GM04504 (cell line): ENCODE measurements at regions not wholly inside any gene's neighbourhood (a gene's known extent, or its start where the extent isn't known, plus 50 kb on each side); places are given as distances from the start of the nearest gene placed in this dataset.
"Not testable (repeated sequence)": the region's sequence is repeated elsewhere in the genome, so short reads cannot be mapped to it uniquely, and the experiment has no call there.

Experiments used
- DNase-seq: peaks from one replicate; pipeline ENCODE4 v3.0.0-alpha.2; 2012; ENCODE audit warnings: low read depth

DNA sequence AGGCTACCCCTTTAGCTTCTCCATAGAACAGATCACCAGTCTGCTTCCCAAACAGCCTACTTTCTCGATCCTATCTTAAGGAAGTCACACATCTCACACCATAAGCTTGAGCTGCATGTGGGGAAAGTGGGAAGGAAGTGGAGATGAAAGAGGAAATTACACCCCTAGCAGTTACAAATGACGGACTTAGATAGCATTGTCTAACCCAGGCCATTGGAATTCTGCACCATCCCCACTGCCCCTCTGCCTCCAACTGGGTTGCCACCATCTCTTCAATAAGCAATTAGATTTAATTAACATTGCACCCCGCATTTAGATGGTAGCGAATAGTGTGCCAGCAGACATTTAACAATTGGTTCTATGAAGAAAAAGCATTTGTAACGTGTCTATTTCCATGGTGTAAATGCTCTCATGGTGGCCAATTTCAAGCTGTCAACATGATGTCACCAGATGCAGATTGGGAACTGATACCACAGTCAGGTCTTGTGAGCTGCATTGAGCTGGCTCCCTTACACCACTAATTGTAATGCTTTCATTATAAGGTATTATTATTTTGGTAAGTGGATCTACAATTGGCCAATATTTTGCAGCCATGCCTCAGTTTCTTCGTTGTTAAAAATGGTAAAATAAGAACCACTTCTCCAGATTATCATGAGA is 124.7 kb downstream of the CD24 start:
- DNase-seq, result no peak

DNA sequence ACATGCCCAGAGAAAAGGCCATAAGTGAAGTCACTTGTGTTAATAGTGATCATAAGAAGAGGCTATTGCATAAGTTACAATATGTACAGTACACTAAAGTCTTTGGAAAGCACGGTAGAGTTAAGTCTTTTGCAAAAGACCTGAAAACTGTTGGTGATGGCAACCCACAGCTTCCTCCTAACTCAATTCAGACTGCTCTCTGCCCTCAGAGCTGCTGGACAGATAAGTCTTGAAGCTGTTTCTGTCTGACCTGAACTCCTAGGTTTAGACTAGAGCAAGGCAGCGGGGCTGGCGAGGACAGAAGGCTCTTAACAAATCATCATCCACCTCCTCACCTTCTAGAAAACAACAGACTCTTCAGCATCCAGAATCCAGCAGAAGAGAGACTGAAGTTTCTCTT is 125.4 kb downstream of the CD24 start:
- no peak for DNase-seq

GRCh38 chr6:106847116-106847515 is 127.4 kb downstream of the CD24 start:
- no peak for DNase-seq

DNA sequence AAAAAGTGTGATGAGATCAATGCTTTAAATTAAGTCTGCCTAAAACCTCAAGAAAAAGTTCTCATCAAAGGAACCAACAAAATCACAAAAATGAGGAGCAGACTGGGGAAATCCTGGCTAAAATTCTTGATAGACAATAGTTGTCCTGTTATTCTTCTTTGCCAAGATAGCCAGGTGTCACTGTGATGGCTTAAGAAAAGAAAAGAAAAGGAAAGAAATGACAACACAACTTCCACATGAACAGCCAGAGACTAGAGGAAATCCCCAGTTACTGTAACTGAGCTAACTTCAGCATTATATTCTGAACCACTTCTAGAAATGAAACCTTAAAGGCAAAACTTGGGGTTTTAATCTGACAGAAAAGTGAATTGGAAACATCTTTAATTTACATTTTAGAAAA is 129.6 kb downstream of the CD24 start:
- DNase-seq, result no peak

DNA sequence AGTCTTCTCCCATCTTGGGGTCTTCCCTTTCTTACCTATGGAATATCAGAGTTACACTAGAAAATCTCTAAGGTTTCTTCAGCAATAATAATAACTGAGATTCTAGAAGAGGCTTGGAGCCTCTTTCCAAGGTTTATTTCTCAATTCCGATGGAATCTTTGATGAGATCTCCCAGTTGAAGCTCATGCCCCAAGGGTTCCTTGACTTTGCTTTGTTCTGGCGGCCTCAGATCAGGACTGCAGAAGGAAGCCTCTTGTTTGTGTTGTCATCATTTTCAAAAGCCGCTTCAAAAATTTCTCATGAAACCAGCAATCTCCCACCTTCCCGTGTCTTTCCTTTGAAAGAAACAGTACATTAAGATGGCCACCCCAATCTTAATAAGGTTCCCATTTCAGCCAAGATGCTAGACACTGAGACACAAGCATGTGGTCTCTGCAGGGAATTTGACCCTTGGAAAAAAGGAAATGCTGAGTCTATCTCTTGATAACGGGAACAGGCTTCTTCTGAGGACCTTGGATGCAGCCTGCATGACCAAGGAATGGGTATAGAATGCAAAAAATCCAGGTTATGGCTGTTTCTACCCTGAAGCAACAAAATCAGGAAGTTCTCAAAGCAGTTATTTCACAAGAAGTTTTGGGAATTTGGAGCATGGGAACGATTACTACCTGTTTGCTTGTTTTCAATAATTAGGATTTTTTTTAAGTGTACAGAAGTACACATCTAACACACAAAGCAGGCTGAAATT is 141.6 kb downstream of the CD24 start:
- no peak for DNase-seq

DNA sequence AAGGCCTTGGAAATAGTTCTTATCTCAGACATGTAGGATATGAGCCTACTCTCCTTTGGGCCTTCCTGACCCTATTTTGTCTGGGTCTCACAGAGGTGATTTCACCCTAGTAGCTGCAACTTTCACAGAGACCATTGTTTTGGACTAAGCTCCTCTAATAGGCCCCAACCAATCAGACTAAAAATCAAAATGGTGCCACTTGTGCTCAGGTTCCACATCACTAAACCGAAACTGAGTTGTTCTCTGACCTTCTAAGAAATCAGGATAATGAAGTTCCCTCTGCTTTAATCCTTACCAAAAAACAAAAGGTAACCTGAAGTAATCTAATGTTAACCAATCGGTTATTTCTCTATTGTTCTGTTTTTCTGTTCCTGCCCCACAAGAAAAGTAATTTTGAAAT is 143.6 kb downstream of the CD24 start:
- no peak for DNase-seq

- DNase-seq, result no peak
Observed at GRCh38 chr6:106829451-106829850, 145.1 kb downstream of the CD24 start.

- no peak for DNase-seq
Observed at GRCh38 chr6:106827081-106827480, 147.4 kb downstream of the CD24 start.

DNA sequence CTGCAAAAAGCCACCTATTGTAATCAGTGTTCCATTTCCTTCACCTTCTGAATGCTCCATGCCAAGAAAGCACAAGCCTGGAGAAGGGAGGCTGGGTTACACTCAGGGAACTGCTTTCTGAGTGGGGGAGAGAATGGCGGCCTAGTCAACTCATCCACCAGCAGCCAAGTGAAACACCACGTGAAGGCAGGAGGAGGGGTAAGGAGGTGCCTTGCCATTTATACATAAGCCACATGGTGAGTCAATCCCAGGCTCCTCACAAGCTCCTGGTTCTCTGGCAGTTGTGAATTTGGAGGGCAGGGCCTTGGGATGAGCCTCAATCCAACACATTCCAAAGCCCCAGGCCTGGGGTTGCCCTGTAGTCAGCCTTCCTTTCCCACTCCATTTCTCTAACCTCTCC is 149.4 kb downstream of the CD24 start:
- DNase-seq, result no peak

DNA sequence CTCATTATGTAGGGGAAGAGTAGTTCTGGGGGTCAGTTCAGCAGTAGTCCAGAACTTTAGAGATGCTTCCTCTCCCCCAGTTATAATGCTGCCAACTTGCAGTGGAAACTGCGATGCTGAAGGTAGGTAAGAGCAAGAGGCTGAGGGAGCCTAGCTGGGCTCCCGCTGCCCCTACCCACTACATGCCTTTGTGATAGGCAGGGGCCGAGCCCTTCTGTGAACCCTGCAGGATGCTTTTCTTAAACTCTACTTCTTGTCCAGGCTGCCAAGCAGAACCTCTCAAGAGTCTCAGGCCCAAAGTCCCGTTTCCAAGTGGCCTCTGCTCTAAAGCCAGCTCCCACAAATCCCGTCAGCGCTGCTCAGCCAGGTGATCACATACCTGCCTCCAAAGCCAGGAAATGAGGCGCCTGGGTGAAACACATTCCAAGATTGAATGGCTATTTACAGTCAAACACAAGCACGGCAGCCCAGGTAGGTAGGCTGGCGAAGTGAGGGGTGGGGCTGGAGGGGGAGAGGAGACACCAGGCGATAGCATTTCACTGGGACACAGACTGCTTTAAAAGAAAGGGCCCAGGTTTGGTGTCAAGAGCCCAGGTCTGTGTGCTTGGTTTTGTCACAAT is 150.7 kb downstream of the CD24 start:
- DNase-seq, result no peak

GRCh38 chr6:106823058-106823457 is 151.5 kb downstream of the CD24 start:
- DNase-seq, result no peak

DNA sequence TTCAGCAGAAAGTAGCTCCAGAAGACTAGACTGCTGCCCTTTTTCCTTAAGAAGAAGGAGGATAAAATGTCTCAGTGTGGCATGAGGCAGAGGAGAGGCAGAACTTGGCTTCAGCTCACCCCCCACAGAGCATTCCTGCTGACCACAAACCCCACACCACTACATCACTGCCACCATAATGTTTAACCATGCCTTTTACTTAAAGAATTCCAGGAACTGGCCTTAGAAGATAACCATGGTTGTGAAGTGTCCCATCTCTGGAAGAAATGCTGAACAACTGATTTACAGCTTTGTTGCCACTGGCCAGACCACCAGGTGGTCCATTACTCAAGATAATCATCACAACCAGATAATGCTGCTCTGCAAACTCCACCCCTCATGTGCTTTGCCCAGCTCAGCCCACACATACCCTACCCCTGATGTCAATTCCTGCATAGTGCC is 154.1 kb downstream of the CD24 start:
- peak; percentile 7 for DNase-seq

DNA sequence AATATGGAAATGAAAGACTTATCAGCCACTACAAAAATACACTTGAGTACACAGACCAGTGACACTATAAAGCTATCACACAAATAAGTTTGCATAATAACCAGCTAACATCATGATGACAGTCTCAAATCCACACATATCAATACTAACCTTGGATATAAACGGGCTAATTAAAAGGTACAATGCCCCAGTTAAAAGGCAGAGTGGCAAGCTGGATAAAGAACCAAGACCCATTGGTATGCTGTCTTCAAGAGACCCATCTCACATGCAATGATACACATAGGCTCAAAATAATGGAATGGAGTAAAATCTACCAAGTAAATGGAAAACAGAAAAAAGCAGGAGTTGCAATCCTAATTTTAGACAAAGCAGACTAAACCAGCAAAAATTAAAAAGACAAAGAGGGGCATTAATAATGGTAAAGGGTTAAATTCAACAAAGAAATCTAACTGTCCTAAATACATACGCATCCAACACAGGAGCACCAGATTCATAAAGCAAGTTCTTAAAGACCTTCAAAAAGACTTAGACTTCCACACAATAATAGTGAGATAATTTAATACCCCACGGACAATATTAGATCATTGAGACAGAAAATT is 163.3 kb downstream of the CD24 start:
- no peak for DNase-seq

DNA sequence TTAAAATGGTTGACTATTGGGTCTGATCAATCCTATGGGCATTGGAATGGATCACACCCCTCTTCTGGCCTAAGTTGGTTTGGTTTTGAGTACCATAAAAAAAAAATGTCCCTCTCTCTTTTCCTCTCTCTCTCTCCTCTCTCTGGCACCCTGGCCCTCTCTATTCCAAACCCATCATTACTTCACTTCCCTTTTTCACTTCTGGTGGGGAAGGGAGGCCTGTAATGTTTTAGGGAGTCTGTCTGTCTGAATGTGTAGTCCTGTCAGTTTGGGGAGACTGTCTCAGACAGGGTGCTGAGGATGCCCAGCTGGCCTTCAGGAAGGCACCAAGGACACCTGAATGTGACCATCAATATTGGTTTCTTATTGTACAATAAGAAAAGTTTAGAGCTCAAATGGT is 165.8 kb downstream of the CD24 start:
- DNase-seq, result no peak

GRCh38 chr6:106807947-106808611 is 166.4 kb downstream of the CD24 start:
- no peak for DNase-seq

DNA sequence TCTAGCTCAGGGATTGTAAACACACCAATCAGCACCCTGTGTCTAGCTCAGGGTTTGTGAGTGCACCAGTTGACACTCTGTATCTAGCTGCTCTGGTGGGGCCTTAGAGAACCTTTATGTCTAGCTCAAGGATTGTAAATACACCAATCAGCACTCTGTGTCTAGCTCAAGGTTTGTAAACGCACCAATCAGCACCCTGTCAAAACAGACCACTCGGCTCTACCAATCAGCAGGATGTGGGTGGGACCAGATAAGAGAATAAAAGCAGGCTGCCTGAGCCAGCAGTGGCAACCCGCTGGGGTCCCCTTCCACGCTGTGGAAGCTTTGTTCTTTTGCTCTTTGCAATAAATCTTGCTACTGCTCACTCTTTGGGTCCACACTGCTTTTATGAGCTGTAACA is 168.3 kb downstream of the CD24 start:
- not testable (repeated sequence) for DNase-seq

- no peak for DNase-seq
Observed at GRCh38 chr6:106805771-106806170, 168.8 kb downstream of the CD24 start.

DNA sequence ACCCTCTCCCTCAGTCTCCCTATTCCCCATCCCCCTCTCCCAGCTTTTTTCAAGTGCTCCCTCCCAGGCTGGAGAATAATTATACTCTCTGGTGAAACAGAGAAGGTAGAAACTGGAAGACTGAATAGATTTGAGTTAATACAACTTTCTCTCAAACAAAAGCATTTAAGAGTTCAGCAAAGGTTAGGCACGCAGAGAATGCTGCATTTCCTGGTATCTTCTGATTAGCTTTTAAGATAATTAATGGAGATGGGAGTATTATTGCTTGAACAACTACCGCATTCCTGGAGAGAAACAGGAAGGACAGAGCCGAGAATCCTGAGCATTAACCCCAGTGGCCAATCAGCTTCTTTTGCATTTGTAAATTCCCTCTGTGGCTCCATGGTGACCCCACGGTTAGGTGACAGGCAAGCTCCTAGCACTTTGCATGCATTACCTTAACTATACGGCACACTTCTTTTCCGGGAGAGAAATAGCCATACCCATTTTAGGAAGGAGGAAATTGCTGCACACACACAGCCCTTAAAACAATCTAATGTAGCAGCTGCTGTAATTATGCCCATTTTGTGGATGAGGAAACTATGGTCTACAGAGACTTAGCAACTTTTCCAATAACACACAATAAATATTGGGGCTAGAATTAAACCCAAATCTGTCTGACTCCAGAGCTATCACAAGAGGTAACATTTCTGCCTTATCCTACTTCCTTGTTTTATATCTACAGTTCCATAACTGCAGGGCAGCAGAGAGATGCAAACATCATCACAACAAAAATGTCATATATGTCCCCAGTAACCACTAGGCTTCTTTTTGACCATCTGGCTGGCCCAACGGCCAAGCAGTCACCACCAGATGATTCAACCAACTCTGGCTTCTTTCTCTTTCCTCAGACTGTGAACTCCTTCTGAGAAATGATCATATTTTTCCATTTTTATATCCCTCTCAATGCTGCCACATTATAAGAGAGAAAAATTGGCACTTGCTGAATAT is 169.9 kb downstream of the CD24 start:
- DNase-seq, result no peak

GRCh38 chr6:106803188-106803587 is 171.3 kb downstream of the CD24 start:
- DNase-seq, result no peak

DNA sequence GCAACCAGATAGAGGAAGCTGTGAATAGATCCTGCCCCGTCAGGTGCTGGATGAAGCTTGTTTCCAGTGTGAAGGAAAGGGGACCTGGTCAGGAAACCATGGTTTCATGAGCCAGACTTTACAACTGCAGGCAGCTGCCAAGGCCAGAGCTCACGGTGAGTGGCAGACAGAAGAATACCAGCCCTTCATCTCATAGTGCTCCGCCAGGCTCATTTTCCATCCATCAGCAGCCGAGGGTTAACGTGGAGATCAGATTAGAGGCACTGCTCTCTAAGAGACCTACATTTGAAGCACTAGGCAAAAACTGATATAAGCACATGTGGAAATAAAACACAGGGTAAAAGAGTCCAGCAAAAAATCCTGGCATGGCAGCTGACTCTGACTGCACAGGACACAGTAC is 172.4 kb downstream of the CD24 start:
- no peak for DNase-seq

DNA sequence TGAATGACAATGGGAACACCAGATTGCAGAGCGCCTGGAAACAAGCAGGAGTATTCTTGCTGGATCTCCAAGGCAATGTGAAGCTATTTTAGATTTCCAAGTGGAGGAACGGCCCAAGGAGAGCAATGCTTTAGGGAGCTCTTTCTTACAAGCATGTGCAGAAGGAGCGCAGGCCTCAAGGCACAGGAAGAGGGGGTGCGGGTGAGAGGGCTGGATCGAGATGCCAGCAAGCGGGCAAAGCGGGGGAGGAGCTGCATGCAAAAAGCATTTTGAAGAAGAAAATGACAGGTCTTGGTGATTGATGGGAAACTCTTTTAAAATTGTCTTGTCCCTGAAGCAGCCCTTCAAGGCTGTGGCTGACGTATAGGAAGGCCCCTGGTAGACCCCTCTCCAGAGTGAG is 171.9 kb downstream of the QRSL1 start:
- DNase-seq, result no peak
